ENCODE measurements at regions not wholly inside any gene's neighbourhood (a gene's known extent, or its start where the extent isn't known, plus 50 kb on each side); places are given as distances from the start of the nearest gene placed in this dataset.
"Not testable (repeated sequence)": the region's sequence is repeated elsewhere in the genome, so short reads cannot be mapped to it uniquely, and the experiment has no call there.

DNA sequence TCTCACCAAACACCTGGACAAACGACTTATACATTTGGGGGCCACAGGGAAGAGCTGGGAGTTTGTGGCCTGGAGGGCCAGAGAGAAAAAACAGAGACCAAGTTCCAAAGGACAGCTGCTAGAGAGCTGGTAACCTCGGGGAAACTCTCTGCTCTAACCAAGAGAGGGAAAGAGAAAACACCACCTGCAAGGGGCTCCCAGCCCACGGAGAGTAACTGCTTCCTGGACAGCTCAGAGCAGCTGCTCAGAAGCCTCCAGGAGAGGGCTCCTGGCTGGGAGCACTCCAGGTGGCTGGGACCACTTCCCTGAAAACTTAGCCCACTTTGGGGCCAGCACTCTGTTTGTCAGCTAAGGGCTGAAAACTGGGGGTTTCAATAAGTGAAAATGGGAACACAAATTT is 154.8 kb upstream of the GRIK3 start (continued):
- TF ChIP-seq, protein P1, sequence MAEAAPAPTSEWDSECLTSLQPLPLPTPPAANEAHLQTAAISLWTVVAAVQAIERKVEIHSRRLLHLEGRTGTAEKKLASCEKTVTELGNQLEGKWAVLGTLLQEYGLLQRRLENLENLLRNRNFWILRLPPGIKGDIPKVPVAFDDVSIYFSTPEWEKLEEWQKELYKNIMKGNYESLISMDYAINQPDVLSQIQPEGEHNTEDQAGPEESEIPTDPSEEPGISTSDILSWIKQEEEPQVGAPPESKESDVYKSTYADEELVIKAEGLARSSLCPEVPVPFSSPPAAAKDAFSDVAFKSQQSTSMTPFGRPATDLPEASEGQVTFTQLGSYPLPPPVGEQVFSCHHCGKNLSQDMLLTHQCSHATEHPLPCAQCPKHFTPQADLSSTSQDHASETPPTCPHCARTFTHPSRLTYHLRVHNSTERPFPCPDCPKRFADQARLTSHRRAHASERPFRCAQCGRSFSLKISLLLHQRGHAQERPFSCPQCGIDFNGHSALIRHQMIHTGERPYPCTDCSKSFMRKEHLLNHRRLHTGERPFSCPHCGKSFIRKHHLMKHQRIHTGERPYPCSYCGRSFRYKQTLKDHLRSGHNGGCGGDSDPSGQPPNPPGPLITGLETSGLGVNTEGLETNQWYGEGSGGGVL (tag by site-specific recombination; IDR thresholded peaks at IDR 0.05), result no peak
- TF ChIP-seq, protein P2, sequence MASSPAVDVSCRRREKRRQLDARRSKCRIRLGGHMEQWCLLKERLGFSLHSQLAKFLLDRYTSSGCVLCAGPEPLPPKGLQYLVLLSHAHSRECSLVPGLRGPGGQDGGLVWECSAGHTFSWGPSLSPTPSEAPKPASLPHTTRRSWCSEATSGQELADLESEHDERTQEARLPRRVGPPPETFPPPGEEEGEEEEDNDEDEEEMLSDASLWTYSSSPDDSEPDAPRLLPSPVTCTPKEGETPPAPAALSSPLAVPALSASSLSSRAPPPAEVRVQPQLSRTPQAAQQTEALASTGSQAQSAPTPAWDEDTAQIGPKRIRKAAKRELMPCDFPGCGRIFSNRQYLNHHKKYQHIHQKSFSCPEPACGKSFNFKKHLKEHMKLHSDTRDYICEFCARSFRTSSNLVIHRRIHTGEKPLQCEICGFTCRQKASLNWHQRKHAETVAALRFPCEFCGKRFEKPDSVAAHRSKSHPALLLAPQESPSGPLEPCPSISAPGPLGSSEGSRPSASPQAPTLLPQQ (tag by site-specific recombination; IDR thresholded peaks at IDR 0.05), result no peak

DNA sequence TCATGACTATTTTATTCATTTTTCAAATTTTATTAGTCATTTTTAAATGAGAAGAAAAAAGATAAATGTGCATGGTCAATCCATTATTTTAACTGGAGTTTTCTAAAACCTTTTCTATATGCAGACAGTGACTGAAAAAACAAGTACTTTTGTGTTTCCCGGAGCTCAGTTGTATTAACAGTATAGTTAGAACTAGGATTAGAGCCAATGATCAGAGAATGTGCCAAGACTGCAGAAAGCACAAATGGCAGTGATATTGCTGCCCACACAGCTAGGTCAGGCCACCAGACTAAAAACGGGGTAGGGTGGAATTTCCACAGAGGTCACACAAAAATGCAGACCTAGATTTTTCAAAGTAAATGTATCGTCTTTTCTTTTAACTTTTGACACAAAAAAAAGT is 163.1 kb upstream of the GRIK3 start:
- no peak for TF ChIP-seq ZNF76 (tag by site-specific recombination; IDR thresholded peaks at IDR 0.05; ENCODE audit: borderline replicate concordance, low read depth)
- TF ChIP-seq TCF7L2 (IDR thresholded peaks at IDR 0.05; ENCODE audit: borderline replicate concordance, low read depth, low read length), result no peak
- no peak for TF ChIP-seq KLF9 (tag by site-specific recombination; IDR thresholded peaks at IDR 0.05; ENCODE audit: low read depth)
- TF ChIP-seq, protein P3, sequence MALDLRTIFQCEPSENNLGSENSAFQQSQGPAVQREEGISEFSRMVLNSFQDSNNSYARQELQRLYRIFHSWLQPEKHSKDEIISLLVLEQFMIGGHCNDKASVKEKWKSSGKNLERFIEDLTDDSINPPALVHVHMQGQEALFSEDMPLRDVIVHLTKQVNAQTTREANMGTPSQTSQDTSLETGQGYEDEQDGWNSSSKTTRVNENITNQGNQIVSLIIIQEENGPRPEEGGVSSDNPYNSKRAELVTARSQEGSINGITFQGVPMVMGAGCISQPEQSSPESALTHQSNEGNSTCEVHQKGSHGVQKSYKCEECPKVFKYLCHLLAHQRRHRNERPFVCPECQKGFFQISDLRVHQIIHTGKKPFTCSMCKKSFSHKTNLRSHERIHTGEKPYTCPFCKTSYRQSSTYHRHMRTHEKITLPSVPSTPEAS (tag by site-specific recombination; IDR thresholded peaks at IDR 0.05), result no peak
- TF ChIP-seq ZNF560 (tag by site-specific recombination; IDR thresholded peaks at IDR 0.05; ENCODE audit: borderline replicate concordance), result no peak
- TF ChIP-seq ZNF121 (tag by site-specific recombination; IDR thresholded peaks at IDR 0.05), result no peak
- TF ChIP-seq ZNF747 (tag by site-specific recombination; IDR thresholded peaks at IDR 0.05), result no peak
- TF ChIP-seq BCL11A (tag by site-specific recombination; IDR thresholded peaks at IDR 0.05; ENCODE audit: low read depth), result no peak
- TF ChIP-seq ZFP41 (tag by site-specific recombination; IDR thresholded peaks at IDR 0.05; ENCODE audit: borderline replicate concordance), result no peak
- no peak for TF ChIP-seq ZNF138 (tag by site-specific recombination; IDR thresholded peaks at IDR 0.05; ENCODE audit: borderline replicate concordance)
- POLR2A ChIA-PET, result no interaction called here
- Histone ChIP-seq H3K4me1 (ENCODE audit: control insufficient read depth, insufficient read depth, low read length) (no peaks in the 10 kb centered on the region), H3K27ac (ENCODE audit: extremely low read depth, low read depth, low read length) (no peak overlapping the region), H3K36me3 (ENCODE audit: control insufficient read depth in 2 of 2, insufficient read depth in 1 of 2, low read length in 2 of 2) (no peaks in the 10 kb centered on the region), H3K9me3 (ENCODE audit: control insufficient read depth, insufficient read depth, low read depth, low read length) (no peaks in the 10 kb centered on the region), H3K4me3 (ENCODE audit: low read depth, low read length) (no peak overlapping the region)
- CTCF ChIA-PET, result interaction anchor here (0.6 to 0.7 kb wide), 2 partner anchors 613 to 616 kb away, joined by 3 read pairs; no protein-coding TSS in a partner anchor

- POLR2A ChIA-PET, result not testable (repeated sequence)
Observed at GRCh38 chr1:37214305-37214704, 180.0 kb upstream of the GRIK3 start.

DNA sequence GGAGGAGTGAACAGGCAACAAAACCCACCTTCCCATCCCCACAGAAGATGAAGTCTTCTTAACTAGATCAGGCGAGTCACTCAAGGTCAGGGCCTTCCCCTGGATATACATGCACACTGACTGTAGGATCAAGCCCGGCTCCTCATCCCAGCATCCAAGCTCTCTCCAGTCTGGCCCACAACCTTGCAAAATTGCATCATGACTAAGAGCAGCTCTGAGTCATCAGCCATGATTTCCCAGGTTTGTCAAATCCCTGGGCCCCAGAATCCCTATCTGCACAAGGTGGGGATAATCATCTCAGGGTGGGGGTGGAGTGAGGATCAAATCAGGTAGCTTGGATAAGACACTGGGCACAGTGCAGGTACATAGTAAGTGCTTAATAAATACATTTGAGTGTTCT is 199.3 kb upstream of the GRIK3 start:
- no peaks in the 10 kb centered on the region for H3K36me3 ChIP-seq (ENCODE audit: control insufficient read depth in 2 of 2, insufficient read depth in 1 of 2, low read length in 2 of 2)
- POLR2A ChIA-PET, result no interaction called here
- H3K27ac ChIP-seq (ENCODE audit: extremely low read depth, low read depth, low read length), result no peak overlapping the region
- CTCF ChIA-PET, result interaction anchor here (0.7 kb wide), 1 partner anchor 33 kb away, joined by 4 read pairs; no protein-coding TSS in a partner anchor
- no peaks in the 10 kb centered on the region for H3K4me1 ChIP-seq (ENCODE audit: control insufficient read depth, insufficient read depth, low read length)
- H3K4me3 ChIP-seq (ENCODE audit: low read depth, low read length), result no peak overlapping the region
- 0 out of 2 replicates have a peak, but pooled peaks have one; percentile 29 for TF ChIP-seq ZNF660 (tag by site-specific recombination; IDR thresholded peaks at IDR 0.05)
- TF ChIP-seq ZBTB17 (tag by site-specific recombination; IDR thresholded peaks at IDR 0.05), result 0 out of 2 replicates have a peak, but pooled peaks have one; percentile 13
- no peak for TF ChIP-seq ZNF426 (tag by site-specific recombination; IDR thresholded peaks at IDR 0.05)
- H3K9me3 ChIP-seq (ENCODE audit: control insufficient read depth, insufficient read depth, low read depth, low read length), result no peaks in the 10 kb centered on the region

More at GRCh38 chr1:37214305-37214704, 180.0 kb upstream of the GRIK3 start:
- CTCF ChIA-PET; H3K4me3 ChIP-seq (ENCODE audit: low read depth, low read length); H3K27ac ChIP-seq (ENCODE audit: extremely low read depth, low read depth, low read length); H3K9me3 ChIP-seq (ENCODE audit: control insufficient read depth, insufficient read depth, low read depth, low read length); H3K4me1 ChIP-seq (ENCODE audit: control insufficient read depth, insufficient read depth, low read length); H3K36me3 ChIP-seq (ENCODE audit: control insufficient read depth in 2 of 2, insufficient read depth in 1 of 2, low read length in 2 of 2): not testable (repeated sequence)

Measured in HEK293 (cell line).